Natural killer cell (primary cell): ENCODE measurements at regions not wholly inside any gene's neighbourhood (a gene's known extent, or its start where the extent isn't known, plus 50 kb on each side); places are given as distances from the start of the nearest gene placed in this dataset.

Source experiments
- ATAC-seq, 3 donors: fragments of 150-1000 bp in 2 of 3; fragments of 200-7000 bp in 1 of 3; cut with Tn5 transposase; 1 replicate in 1 of 3; 2 replicates in 2 of 3; pipeline ENCODE4 v1.10.0; 2021; ENCODE audit warnings: mild to moderate bottlenecking in 2 of 3, moderate library complexity in 2 of 3
- DNase-seq, 2 donors: peaks; one replicate each; pipeline versions ENCODE4 v3.0.0 to v3.0.0-alpha.2; 2013 to 2021; ENCODE audit warnings: mixed read lengths in 1 of 2
- H3K27ac ChIP-seq: one replicate; pipeline ENCODE4 v1.5.1; 2013; ENCODE audit warnings: mild to moderate bottlenecking, low read length
- H3K27me3 ChIP-seq: one replicate; pipeline ENCODE4 v1.6.1; 2013; ENCODE audit warnings: low read length; ENCODE audit not compliant: control insufficient read depth, insufficient read depth
- H3K36me3 ChIP-seq: one replicate; pipeline ENCODE4 v1.6.1; 2013; ENCODE audit warnings: low read length; ENCODE audit not compliant: control insufficient read depth, insufficient read depth
- H3K4me1 ChIP-seq: one replicate; pipeline ENCODE4 v1.6.1; 2013; ENCODE audit warnings: low read length; ENCODE audit not compliant: control insufficient read depth, insufficient read depth
- H3K4me3 ChIP-seq: one replicate; pipeline ENCODE4 v1.5.1; 2013; ENCODE audit warnings: low read length
- H3K9me3 ChIP-seq: one replicate; pipeline ENCODE4 v1.6.1; 2013; ENCODE audit warnings: low read length; ENCODE audit not compliant: control insufficient read depth, insufficient read depth
- H3K27ac Mint-ChIP-seq, 2 donors: one replicate each; pipeline ENCODE4 v1.8.0; 2022; ENCODE audit warnings: mild to moderate bottlenecking in 2 of 2, mixed read lengths in 2 of 2, moderate library complexity in 1 of 2
- H3K27me3 Mint-ChIP-seq, 2 donors: one replicate each; pipeline ENCODE4 v1.8.0; 2022; ENCODE audit warnings: low read depth in 2 of 2, mixed read lengths in 2 of 2
- H3K36me3 Mint-ChIP-seq: one replicate; pipeline ENCODE4 v1.8.0; 2022; ENCODE audit warnings: mixed read lengths
- H3K4me1 Mint-ChIP-seq, 2 donors: one replicate each; pipeline ENCODE4 v1.8.0; 2022; ENCODE audit warnings: mixed read lengths in 2 of 2
- H3K4me3 Mint-ChIP-seq: one replicate; pipeline ENCODE4 v1.8.0; 2022; ENCODE audit warnings: mild to moderate bottlenecking, moderate library complexity, mixed read lengths
- H3K9me3 Mint-ChIP-seq, 2 donors: one replicate each; pipeline ENCODE4 v1.8.0; 2022; ENCODE audit warnings: mixed read lengths in 2 of 2
- WGBS: methylation state at CpG from one replicate; pipeline ENCODE4 v1.1.7; 2013; ENCODE audit warnings: missing lambda C conversion rate; ENCODE audit not compliant: insufficient coverage; 5-methylcytosine and 5-hydroxymethylcytosine counted together
- intact Hi-C: fragments of 100-400 bp; cut with micrococcal nuclease; formaldehyde crosslinking; loops from one replicate; pipeline ENCODE4 v1.14.2; 2022
- TF ChIP-seq, protein P1 (sequence below): fragments of 200-600 bp; IDR thresholded peaks from one replicate; pipeline ENCODE4 v1.8.0; 2022; ENCODE audit warnings: antibody characterized with exemption

DNA sequence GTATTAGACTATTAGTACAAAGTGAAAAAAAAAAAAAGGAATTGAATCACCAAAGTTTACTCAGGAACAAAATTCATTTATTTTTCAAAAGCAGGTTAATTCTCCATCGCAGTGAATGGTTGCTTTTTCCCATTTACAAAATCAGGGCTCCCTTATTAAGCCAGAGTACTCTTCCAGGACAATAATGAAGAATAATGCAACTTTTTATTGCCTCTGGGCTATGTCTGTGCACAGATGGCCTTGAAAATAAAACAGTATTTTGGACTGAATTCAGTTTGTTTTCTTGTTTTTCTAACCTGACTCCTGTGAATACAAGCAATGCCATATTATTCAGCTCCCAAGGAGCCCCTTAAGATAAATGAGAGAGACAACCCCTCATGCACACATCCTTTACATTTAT lies 246.8 kb downstream of the KCNS3 start:
- Mint-ChIP-seq H3K4me3 (no peak overlapping the region), H3K27ac (no peak overlapping the region), H3K4me1 (no peaks in the 10 kb centered on the region), H3K9me3 (peaks cover 0 to 2% of the 10 kb centered on the region in 2 donors), H3K36me3 (no peaks in the 10 kb centered on the region), H3K27me3 (peaks cover 0 to 2% of the 10 kb centered on the region in 2 donors)
- no peaks in the 10 kb centered on the region for H3K4me1 ChIP-seq
- H3K27me3 ChIP-seq = no peaks in the 10 kb centered on the region
- no peak for DNase-seq
- no peak overlapping the region for H3K27ac ChIP-seq
- no peak for ATAC-seq
- TF ChIP-seq, protein P1, sequence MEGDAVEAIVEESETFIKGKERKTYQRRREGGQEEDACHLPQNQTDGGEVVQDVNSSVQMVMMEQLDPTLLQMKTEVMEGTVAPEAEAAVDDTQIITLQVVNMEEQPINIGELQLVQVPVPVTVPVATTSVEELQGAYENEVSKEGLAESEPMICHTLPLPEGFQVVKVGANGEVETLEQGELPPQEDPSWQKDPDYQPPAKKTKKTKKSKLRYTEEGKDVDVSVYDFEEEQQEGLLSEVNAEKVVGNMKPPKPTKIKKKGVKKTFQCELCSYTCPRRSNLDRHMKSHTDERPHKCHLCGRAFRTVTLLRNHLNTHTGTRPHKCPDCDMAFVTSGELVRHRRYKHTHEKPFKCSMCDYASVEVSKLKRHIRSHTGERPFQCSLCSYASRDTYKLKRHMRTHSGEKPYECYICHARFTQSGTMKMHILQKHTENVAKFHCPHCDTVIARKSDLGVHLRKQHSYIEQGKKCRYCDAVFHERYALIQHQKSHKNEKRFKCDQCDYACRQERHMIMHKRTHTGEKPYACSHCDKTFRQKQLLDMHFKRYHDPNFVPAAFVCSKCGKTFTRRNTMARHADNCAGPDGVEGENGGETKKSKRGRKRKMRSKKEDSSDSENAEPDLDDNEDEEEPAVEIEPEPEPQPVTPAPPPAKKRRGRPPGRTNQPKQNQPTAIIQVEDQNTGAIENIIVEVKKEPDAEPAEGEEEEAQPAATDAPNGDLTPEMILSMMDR = no peak
- H3K36me3 ChIP-seq = no peaks in the 10 kb centered on the region
- WGBS = 86% methylated on average over 1 of the region's 1 CpG
- H3K4me3 ChIP-seq = no peak overlapping the region
- H3K9me3 ChIP-seq = no peaks in the 10 kb centered on the region
- intact Hi-C loops = no loop called here

DNA sequence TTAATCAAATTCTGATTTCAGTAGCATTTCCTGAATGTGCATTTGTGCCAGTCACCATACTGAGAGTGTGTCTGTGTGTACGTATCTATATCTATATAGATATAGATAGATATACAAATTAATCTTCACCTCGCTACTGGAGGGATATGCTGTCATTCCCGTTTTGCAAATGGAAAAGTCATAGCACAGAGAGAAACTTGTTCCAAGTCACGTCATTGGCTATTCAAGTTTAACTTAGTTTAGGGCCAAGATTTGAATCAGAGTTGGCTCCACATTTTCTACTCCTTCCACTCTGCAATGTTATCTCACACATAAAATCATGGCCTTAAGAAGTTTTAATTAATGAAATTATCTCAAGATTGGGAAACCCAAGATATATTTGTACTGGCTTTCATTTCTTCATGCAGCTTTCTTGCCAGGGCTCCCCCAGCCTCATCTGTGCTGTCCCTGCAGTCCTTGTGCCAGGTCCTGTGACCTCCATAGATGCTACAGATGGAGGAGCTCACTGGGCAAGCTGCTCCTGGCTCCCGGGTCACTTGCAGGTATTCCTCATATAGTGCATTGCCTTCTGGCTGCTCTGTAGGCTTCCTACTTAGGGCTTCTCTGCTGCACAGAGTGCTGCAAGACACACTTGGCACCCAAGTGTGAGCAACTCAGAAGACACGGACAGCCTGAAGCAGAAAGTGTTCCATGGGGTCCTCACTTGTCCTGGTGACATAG lies 245.8 kb downstream of the KCNS3 start:
- no peak overlapping the region for H3K27ac Mint-ChIP-seq
- no peak overlapping the region for H3K4me3 Mint-ChIP-seq
- no peaks in the 10 kb centered on the region for H3K27me3 ChIP-seq
- H3K27me3 Mint-ChIP-seq = no peaks in the 10 kb centered on the region
- WGBS = 80% methylated on average over 5 of the region's 6 CpGs
- DNase-seq = no peak
- H3K27ac ChIP-seq = no peak overlapping the region
- H3K9me3 ChIP-seq = no peaks in the 10 kb centered on the region
- H3K4me1 ChIP-seq = no peaks in the 10 kb centered on the region
- H3K36me3 ChIP-seq = no peaks in the 10 kb centered on the region
- no peaks in the 10 kb centered on the region for H3K36me3 Mint-ChIP-seq
- no peaks in the 10 kb centered on the region for H3K4me1 Mint-ChIP-seq
- peaks cover 0 to 5% of the 10 kb centered on the region in 2 donors for H3K9me3 Mint-ChIP-seq
- H3K4me3 ChIP-seq = no peak overlapping the region
- no peak for ATAC-seq
- TF ChIP-seq, protein P1 = no peak
- intact Hi-C loops = no loop called here

GRCh38 chr2:18123577-18123976 lies 245.1 kb downstream of the KCNS3 start:
- no peak overlapping the region for H3K27ac Mint-ChIP-seq
- H3K4me1 Mint-ChIP-seq = no peaks in the 10 kb centered on the region
- H3K4me3 ChIP-seq = no peak overlapping the region
- H3K36me3 ChIP-seq = no peaks in the 10 kb centered on the region
- no peaks in the 10 kb centered on the region for H3K36me3 Mint-ChIP-seq
- intact Hi-C loops = no loop called here
- H3K27me3 ChIP-seq = no peaks in the 10 kb centered on the region
- H3K4me1 ChIP-seq = no peaks in the 10 kb centered on the region
- 41% methylated on average over 3 of the region's 3 CpGs for WGBS
- H3K27me3 Mint-ChIP-seq = no peaks in the 10 kb centered on the region
- DNase-seq = no peak
- no peak overlapping the region for H3K27ac ChIP-seq
- TF ChIP-seq, protein P1 = no peak
- H3K9me3 ChIP-seq = no peaks in the 10 kb centered on the region
- ATAC-seq = no peak
- H3K4me3 Mint-ChIP-seq = no peak overlapping the region
- peaks cover 0 to 5% of the 10 kb centered on the region in 2 donors for H3K9me3 Mint-ChIP-seq

DNA sequence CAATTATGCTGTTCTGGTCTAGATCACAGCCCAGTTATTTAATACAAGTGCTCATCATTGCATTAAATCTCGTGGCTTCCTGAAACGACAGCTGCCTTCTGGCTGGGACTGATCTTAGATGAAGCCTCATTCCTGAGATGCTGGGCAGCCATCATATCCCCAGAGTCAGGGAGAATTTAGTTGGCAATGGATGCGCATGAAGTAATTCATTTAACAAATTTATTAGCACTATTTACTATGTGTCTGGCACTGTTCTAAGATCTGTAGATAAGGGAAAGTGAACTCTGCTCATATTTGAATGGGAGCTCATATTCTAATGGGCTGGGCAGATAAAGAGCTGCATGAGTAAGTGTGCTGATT lies 244.7 kb downstream of the KCNS3 start:
- TF ChIP-seq, protein P1 = no peak
- H3K4me1 Mint-ChIP-seq = no peaks in the 10 kb centered on the region

More for the DNA sequence above, 244.7 kb downstream of the KCNS3 start:
- intact Hi-C loops = no loop called here
- Histone ChIP-seq H3K4me1 (no peaks in the 10 kb centered on the region), H3K27me3 (no peaks in the 10 kb centered on the region), H3K36me3 (no peaks in the 10 kb centered on the region), H3K27ac (no peak overlapping the region), H3K9me3 (no peaks in the 10 kb centered on the region), H3K4me3 (no peak overlapping the region)
- H3K36me3 Mint-ChIP-seq = no peaks in the 10 kb centered on the region
- DNase-seq (no peak), ATAC-seq (no peak)
- H3K9me3 Mint-ChIP-seq = peaks cover 0 to 5% of the 10 kb centered on the region in 2 donors
- WGBS = 57% methylated on average over 2 of the region's 3 CpGs
- H3K4me3 Mint-ChIP-seq = no peak overlapping the region
- no peaks in the 10 kb centered on the region for H3K27me3 Mint-ChIP-seq
- no peak overlapping the region for H3K27ac Mint-ChIP-seq
